ENCODE measurements at regions not wholly inside any gene's neighbourhood (a gene's known extent, or its start where the extent isn't known, plus 50 kb on each side); places are given as distances from the start of the nearest gene placed in this dataset.
"Not testable (repeated sequence)": the region's sequence is repeated elsewhere in the genome, so short reads cannot be mapped to it uniquely, and the experiment has no call there.

DNA sequence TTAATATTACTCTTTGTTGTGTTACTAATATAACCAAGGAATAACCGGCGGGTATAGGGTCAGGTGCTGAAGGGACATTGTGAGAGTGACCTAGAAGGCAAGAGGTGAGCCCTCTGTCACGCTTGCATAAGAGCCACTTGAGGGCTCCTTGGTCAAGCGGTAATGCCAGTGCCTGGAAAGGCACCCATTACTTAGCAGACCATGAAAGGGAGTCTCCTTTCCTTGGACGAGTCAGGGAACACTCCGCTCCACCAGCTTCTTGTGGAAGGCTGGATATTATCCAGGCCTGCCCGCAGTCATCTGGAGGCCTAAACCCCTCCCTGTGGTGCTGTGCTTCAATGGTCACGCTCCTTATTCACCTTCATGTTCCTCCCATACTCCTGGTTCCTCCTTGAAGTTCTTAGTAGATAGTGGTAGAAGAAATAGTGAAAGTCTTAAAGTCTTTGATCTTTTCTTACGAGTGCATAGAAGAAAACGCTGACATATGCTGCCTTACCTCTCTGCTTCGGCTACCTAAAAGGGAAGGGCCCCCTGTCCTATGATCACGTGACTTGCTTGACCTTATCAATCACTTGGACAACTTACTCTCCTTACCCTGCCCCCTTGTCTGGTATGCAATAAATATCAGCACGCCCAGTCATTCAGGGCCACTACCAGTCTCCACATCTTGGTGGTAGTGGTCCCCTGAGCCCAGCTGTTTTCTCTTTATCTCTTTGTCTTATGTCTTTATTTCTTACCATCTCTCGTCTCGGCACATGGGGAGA is 59.6 kb upstream of the DMRTB1 start:
- not testable (repeated sequence) for DNase-seq (ENCODE audit: low read depth, low spot score)

DNA sequence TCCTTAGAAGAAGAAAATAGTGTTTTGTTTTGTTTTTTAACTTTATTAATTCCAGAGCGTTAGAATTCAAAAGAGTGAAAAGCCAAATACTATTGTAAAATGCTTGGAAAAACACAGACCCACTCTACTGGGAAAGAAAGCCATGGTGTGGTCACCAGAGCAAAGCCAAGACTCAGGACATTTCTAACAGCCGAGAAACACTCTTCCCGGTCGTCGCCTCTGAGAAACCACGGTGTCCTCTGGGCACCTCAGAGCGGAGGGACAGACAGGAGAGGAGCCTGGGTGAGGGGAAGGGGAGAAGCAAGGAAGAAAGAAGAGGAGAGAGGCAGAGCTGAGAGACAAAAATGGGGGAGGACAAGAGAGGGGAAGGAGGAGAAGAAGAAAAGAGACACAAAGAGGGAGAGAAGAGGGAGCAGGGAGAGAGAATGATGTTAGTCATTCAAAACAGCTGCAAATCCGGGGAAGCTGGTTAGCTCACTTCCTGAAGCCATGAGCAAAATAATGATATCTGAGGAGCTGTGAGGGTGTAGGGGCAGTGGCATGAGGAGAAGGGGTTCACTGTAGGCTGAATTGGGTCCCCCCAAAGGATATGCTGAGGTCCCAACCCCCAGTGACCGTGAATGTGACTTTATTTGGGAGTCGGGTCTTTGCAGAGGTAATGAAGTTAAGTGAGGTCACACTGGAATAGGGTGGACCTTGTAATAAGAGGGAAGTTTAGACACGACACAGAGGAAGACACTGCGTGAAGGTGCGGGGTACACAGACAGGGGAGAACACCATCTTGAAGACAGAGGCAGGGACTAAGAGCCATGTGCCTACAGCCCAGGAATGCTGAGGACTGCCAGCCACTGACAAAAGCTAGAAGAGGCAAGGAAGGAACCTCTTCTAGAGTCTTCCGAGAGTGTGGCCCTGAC is 58.2 kb upstream of the DMRTB1 start:
- DNase-seq (ENCODE audit: low read depth, low spot score), result no peak

DNA sequence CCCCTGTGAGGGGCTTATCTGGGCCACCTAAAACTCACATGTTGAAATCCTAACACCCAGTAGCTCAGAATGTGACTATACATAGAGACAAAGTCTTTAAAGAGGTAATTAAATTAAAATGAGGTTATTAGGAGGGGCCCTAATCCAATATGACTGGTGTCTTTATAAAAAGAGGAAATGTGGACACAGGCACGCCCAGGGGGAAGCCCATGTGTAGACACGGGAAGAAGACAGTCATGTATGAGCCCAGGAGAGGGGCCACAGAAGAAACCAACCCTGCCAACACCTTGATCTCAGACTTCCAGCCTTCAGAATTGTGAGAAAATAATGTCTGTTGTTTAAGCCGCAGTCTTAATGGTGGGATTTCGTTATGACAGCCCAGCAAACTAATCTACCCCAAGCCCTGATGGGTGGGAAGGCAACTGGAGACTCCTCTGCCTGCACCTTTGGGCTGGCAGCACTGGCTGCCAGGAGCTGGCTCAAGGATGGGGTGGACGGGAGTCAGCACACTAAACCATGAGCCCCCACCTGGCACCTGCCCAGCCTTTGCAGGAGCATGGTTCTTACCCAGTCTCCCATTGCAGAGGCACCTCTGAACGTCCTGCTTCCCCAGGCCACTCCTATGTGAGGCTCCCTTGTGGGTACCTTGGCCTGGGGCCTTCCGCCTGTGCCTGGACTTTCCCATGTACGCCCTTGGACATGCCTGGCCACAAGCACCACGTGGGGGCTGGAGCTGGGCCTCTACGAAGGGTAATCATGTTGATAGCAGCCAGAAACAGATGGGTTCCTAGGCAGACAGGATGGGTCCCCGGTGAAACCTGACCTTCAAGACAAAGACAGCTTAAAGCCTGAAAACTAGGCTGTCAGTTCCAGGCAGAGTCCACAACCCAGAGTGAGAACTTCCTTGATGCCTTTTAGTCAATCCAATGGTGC is 57.1 kb upstream of the DMRTB1 start:
- no peak for DNase-seq (ENCODE audit: low read depth, low spot score)

DNA sequence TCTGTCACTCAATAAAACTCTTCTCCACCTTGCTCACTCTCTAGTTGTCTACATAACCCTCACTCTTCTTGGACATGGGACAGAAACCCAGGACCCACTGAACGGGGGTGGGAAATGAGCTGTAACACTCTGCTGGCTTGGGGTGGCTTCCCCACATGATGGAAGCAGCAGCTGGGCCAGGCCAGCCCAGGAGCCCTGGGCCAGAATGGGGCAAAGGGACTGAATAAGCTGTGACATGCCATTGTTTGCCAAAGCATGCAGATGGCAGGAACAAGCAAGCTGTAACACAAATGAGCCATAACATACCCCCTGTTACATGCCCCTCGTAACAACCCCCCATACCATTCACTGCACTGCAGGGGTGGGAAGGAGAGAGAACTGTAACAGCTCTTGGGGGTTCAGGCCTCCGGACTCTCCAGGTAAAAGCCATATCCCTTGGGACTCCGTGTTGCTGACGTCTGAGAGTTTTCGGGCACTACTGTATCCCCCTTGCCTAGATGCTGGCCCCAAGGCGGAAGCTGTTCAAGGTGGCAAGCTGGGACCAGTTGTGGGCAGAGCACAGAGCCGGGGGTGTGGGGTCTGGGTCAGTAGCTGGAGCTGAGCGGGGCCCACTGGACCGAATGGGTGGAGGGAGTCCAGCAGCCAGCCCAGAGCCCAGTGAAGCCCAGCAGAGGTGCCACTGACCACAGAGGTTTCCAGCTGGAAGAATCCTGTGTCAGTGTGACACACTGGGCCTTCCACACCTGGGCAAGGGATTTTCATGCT is 56.1 kb upstream of the DMRTB1 start:
- DNase-seq (ENCODE audit: low read depth, low spot score), result no peak

DNA sequence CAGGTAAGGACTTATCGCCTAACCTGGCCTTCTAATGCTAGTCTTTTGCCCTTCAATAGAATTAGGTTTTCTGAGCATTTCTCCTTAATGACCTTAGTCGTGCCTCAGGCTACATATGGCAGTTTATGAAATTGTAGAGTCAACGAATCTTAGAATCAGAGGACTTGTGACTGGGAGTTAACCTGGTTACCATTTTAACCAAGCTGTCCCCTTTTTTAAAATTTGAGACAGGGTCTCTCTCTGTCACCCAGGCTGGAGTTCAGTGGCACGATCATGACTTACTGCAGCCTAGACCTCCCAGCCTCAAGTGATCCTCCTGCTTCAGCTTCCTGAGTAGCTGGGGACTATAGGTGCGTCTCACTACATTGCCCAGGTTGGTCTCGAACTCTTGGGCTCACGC is 53.5 kb upstream of the DMRTB1 start:
- DNase-seq (ENCODE audit: low read depth, low spot score), result no peak

DNA sequence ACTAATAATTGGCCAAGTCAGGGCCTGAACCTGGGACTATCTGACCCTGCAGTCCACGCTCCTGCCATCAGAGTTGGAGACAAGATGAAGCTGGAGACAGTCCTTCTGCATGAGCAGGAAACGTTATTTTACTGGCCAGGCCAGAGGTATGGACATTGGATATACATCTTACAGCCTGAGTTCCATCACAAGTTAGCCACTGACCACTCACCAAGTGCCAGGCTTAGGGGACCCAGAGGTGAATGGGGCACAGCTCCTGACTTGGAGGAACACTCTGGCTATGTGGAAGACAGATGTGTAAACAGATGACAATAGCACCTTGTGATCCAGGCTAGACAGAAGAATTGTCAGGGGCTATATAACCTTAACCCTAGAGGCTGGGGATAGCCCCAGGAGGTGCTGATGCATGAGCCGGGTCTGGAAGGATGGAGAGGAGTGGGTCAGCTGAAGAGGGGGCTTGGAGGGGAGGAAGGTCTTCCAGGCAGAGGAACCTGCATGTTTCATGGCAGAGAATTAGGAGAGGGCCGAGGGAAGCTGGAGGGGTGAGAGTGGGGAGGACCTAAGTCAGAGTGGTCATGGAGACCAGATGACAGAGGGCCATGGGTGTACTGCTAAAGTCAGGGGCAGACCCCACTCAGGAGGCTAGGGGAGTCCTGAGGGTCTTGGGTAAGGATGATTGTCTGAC is 52.5 kb upstream of the DMRTB1 start:
- no peak for DNase-seq (ENCODE audit: low read depth, low spot score)

DNA sequence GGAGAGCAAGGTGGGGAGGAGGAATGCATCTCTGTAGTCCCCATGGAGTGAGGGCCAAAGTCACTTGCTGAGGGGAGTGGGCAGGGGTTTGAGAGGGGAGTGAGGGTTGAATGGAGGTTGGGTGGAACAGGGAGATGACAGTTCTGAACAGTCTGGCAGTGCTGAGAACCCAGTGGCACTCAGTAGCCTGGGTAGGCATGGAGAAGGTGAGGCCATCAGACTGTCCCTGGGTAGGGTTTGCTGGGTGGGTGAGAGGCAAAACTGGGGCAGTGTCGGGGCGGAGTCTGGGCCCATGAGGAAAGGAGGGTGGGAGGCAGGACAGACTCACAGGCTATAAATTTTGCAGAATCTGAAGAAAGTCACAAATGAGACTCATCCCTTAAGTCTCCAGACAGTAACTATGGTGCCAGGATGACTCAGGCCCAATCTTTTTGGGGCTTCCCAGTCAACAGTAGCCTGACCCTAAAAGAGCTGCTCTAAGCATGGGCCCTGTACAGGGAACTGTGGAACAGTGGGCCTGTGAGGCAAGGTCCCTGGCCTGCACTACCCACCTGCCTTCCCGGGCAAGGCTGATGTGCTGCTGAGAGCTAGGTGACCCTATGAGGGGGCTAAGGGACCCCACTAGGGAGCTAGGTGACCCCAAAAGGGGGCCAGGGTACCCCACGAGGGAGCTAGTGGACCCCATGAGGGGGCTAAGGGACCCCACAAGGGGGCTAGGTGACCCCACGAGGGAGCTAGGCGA is 51.0 kb upstream of the DMRTB1 start:
- no peak for DNase-seq (ENCODE audit: low read depth, low spot score)

DNA sequence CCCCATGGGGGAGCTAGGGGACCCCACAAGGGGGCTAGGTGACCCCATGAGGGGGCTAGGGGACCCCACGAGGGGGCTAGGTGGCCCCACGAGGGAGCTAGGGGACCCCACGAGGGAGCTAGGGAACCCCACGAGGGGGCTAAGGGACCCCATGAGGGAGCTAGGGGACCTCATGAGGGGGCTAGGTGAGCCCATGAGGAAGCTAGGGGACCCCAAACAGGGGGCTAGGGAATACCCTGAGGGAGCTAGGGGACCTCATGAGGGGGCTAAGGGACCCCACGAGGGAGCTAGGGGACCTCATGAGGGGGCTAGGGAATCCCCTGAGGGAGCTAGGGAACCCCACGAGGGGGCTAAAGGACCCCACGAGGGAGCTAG is 50.5 kb upstream of the DMRTB1 start:
- DNase-seq (ENCODE audit: low read depth, low spot score), result no peak

DNA sequence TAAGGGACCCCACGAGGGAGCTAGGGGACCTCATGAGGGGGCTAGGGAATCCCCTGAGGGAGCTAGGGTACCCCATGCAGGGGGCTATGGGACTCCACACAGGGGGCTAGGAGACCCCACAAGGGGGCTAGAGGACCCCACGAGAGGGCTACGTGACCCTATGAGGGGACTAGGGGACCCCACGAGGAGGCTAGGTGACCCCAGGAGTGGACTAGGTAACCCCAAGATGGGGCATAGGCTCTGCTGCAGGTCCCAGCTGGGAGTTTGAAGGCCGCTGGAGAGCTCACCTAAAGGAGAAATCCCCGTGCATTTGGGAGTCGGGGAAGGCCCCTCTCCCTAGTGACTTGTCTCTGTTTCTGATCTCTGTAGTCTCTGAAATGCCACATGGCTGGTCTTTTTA is 50.0 kb upstream of the DMRTB1 start:
- no peak for DNase-seq (ENCODE audit: low read depth, low spot score)

Data from ELF-1 (cell line).